GM21515 (cell line): ENCODE measurements at regions not wholly inside any gene's neighbourhood (a gene's known extent, or its start where the extent isn't known, plus 50 kb on each side); places are given as distances from the start of the nearest gene placed in this dataset.
"Not testable (repeated sequence)": the region's sequence is repeated elsewhere in the genome, so short reads cannot be mapped to it uniquely, and the experiment has no call there.

Experiments used
- ATAC-seq: cut with Tn5 transposase; IDR thresholded peaks from one replicate; pipeline ENCODE4 v1.9.1; 2021; ENCODE audit not compliant: unreplicated experiment

DNA sequence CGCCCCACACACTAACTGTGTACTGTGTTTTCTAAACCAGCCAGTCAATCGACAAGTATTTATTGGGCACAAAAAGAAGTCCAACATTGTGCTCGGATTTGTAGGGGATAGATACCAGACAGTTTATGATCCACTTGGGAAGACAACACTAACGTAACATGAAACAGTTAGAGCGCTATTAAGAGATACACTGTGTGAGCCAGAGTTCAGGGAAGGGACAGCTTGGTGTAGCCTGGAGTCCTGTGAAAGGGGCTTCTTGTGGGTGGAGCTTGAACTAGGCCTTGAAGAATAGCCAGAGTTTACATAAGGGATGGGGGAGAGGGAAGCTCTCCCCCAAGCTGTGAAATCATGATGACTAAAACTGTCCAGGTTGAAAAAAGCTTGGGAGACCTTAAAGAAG is 176.4 kb upstream of the TCF4 start:
- no peak for ATAC-seq

DNA sequence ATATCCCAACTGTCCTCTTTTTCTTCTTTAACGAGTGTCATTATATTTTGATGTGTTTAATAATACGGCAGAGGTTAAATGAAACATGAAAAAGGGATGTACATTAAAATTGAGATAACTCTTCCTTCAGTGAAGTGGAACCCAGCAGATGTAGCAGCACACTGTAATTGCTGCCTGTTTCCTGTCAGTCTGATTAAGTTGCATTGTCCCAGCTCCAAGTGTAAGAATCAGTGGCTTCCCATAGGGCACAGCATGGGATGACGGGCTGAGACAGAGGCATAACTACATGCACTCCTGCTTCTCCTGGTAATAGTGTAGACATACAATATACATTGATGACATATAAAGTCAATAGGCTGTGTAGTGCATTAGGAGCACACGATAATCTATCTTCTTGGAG is 175.8 kb upstream of the TCF4 start:
- no peak for ATAC-seq

DNA sequence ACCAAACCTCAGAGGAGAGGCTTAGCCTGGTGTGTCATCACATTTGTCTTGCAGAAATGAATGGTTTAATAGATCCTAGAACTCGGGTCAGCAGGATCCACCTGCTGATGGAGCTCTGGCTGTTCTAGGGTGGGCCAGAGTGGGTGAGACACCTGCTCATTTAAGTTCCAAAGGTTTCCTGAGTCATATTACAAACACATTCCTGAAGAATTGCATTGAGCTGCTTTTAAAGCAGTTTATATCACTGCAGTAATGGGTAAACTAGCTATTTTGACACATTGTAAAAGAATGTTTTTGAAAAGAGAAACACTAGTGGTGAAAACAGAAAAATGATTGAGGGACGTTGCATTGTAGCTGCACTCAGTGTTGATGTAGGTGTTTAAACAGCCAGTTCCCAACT is 175.3 kb upstream of the TCF4 start:
- ATAC-seq = no peak

DNA sequence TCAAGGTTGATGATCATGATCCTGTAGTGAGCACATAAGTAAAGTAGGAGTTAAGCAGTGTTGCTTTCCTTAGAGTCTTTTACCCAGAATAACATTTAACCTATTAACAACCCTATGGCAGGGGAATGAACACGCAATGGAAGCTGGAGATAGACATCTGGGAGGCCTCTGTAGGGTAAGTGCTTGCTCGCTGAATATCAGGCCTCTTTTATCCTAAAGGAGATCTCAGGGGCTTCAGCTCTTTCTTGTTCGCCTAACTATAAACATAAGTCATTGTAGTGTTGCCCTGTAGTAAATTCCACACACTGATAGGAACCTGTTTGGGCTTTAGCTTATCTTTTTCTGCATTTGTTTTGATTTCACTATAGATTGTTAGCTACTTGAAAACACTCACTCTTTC is 174.4 kb upstream of the TCF4 start:
- ATAC-seq = no peak

DNA sequence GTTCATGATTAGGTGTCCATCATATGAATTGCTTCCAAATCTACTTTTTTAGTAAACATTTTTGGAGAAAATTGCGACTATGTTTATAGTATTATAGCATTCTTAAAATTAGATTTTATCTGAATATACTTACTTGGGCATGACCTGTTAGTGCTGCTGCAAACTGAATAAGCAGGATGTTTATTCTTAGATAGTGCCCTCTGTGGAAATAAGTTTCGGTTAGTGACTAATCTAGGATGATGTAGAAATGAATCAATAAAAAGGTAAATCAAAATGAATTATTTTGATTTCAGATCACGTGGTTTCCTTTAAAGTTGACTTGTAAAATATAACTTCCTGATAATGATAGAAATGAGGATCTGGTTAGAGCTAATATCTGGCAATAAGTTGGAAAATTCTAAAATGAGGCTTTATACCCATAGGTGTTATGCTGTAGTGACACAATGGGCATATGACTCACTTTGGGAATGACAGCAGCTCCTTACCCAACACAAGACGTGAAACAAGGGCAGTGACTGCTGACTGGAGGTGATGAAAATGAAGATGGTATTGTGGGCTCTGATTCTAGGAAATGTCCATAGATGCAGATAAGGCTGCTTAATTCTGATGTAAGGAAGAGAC is 165.8 kb upstream of the TCF4 start:
- ATAC-seq = no peak

DNA sequence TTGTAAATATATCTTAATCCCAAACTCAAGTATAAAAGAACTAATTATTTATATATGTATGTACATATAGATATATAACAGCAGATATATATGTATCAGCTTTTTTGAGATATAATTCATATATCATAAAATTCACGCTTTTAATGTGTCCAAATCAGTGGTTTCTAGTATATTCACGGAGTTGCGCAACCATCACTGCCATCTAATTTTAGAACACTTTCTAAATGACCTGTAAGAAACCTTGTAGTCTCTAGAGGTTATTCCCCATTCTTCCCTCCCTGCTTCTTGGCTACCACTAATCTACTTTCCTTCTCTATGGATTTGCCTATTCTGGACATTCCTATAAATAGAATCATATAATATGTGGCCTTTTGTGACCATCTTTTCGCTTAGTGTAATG is 163.5 kb upstream of the TCF4 start:
- no peak for ATAC-seq

DNA sequence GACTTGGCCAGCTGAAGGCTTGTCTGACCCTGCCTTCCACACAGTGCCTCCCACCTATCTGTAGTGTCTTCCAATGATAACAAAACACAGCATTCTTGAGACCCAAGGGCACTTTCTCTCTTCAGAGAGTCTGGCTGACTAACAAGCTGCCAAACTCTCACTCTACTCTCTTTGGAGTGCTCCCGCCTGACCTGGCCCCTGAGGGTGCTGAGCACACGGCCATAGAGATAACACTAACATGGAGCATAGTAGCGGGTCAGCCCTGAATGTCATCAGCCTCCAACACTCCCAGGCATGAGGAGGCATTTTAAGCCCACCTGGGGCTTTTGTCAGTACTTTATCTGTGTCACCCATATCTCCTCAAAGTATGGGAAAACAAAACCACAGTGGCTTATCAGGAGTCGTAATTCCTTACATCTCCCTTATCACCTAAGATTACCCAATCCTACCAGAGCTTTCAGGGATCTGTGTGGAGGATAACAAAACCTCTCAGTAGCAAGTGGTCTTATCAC is 160.3 kb upstream of the TCF4 start:
- no peak for ATAC-seq

DNA sequence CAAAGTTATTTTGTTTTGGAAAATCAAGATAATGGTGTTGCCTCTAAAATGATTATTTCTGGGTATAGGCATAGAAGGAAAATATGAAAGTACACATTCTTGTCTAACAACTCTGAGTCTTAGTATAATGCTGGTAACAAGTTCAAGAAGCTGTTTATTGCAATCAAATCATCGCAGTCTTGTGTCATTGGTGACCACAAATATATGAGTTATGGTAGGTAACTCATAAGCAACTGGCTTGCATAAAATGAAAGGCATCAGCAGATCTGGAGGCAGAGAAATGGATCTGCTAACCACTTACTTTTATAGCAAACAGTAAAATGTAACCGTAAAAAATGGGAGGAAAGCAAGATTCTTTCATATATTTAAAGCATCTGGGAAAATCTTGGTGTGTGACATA is 156.2 kb upstream of the TCF4 start:
- no peak for ATAC-seq

DNA sequence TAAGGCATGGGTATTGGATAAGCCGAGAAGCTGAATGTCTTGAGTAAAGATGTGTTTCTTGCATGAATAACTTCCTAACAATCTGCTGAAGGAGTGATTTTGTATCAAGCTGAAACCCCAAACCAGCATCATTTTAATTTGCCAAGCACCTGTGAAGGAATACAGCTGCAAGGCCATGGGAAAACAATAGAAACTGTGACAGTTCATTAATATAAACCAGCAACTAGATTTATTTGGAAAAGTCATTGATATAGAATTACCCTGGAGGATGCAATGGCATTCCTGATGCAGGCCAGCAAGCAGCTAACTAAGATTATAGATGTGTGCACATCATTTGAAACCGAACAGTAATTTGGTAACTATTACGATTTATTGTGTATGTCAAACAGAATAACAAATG is 155.7 kb upstream of the TCF4 start:
- ATAC-seq = no peak

DNA sequence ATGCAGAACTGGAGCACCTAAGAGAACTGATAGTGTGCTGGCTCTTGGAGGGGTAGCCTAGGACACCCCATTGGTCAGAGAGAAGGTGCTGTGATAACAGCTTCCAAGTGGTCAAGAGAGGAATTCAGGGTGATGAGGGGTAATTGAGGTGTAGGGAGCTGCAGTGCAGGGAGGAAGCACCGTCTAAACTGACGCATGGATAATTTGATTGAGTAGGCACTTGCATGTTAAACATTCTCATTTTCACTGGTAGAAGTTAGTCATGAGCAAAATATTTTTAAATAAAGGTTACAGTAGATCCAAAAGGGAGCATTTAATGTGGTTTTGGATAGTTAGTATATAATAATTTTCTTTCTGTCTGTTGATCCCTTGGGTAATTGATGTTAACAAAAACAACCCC is 155.1 kb upstream of the TCF4 start:
- ATAC-seq = no peak

DNA sequence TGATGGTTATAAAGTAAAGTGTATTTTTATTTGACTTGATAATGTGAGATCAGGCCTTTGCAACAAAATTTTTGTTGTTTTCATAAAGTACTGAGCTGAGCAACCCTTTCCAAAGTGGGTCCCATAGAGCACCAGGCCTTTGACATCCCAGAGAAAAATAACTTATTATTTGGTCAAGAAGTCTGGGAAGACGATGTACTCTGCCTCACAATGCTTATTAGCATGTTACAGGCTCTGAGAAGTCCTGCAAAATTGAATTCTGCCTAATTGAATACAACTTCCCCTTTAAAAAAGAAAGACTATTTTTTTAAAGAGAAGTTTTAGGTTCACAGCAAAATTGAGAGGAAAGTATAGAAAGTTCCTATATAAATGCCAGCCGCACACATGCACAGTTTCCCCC is 151.5 kb upstream of the TCF4 start:
- no peak for ATAC-seq

DNA sequence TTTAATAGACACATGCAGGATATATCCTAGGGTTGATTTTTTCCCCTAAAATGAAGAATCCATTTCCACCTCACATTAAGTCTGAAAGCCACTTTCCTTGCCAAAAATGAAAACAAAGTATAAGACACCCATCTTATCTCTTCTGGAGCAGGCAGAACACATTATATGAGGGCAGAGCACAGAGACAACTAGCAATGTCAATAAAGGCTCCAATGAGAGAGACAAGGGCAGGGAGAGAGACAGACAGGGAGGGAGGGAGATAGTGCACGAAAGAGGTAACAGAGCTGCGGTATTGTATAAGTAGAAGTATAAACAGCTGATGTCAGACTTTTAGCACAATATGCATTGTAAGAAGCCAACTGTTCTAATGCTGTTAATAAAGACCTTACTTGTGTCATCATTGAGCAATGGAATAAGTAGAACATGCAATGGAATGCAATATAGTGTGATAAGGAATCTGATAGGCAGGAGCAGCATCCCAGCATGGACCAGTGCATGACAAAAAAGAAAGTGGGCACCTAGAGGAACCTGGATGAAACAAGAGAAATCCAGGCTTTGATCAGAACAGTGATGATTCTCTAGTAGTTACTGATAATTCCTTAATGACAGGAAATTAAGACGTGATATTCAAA is 150.6 kb upstream of the TCF4 start:
- ATAC-seq = no peak

DNA sequence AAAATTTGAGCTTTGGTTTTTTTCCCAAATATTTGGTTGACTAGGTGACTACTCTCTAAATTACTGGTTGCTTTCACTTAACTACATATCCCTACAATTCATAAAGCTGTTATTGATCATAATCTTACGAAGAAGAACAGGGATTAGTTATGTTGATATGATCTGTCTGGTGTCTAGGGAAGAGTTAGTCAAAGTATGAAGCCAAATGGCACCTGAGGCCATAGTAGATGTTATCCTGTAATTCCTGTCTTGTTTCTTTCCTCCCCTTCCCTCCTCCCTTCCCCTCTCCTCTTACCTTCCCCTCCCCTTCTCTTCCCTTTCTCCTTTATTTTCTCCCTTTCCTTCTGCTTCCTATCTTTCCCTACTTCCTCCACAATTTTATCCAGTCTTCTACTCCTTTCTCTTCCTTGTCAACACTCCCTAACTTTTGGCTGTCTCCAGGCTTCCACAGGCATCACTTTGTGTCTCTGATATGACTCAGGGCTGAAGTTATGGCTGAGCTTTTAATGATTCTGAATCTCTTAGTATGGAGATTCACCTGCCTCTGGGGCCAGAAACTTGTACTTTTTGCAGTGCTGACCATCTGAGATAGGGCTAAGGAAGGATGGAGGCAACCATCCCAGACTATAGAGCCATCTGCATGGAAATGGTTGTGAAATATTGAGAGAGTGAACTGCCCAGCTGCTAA is 149.9 kb upstream of the TCF4 start:
- ATAC-seq = no peak

DNA sequence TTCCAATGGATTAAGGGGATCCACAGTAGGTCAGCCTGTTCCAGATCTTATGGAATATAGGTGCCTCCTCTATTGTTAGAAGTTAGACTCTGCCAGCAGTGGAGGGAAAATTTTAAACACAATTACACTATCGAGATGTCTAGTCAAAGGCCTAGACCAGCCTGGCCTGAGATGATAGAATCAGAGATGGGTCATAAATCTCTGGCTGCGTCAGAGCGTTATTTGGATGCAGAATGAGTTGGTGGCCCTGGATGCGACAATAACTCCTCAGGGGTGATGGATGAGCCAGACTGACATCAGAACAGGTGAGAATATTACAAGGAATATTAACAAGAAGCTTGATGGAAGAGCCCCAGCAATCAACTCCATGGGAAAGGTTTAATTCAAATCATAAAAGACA is 149.3 kb upstream of the TCF4 start:
- ATAC-seq = no peak

DNA sequence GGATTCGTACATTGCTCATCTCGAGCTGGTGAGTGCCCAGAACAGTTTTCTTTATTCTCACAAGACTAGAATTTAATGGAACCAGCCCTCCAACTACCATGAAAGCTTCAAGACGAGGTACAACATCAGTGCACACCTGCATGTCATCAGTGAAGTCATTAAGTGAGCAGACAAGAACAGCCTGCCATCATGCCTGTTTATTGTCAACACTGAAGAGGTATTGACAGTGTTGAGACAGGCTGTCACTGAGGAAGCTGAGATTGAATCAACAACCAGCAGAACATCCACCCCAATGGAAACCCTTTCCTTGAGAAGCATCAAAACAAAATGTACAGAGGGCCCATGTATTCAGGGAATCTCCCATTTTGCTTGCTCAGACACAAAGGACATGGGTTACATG is 148.0 kb upstream of the TCF4 start:
- ATAC-seq = no peak

DNA sequence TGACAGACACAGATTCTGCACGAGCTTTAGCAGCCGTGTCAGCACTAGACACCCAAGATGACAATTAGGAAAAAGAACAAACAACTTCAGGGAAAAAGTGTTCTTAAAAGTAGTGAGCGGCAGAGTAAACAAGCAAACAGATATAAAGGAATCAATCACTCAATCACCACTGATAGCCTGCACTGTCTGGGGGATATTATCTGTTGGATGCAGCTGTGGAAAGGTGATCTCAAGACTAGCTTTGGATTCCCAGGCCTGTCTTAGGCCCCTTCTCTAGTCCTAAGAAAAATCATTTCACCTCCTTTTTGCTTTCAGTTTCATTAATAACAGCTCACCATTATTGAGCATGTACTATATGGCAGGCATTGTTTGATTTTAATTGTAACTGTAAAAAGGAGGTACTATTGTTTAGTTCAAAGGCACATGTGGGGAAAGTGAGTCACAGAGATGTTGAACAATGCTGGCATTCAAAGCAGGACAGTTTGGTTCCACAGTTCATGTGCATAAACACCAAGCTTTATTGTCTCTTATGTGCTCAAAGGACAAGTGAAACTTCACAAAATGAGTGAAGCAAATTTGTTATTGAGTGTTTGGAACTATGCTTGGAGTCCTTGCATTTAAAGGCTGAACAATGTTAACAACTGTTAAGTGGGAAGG is 147.3 kb upstream of the TCF4 start:
- no peak for ATAC-seq

DNA sequence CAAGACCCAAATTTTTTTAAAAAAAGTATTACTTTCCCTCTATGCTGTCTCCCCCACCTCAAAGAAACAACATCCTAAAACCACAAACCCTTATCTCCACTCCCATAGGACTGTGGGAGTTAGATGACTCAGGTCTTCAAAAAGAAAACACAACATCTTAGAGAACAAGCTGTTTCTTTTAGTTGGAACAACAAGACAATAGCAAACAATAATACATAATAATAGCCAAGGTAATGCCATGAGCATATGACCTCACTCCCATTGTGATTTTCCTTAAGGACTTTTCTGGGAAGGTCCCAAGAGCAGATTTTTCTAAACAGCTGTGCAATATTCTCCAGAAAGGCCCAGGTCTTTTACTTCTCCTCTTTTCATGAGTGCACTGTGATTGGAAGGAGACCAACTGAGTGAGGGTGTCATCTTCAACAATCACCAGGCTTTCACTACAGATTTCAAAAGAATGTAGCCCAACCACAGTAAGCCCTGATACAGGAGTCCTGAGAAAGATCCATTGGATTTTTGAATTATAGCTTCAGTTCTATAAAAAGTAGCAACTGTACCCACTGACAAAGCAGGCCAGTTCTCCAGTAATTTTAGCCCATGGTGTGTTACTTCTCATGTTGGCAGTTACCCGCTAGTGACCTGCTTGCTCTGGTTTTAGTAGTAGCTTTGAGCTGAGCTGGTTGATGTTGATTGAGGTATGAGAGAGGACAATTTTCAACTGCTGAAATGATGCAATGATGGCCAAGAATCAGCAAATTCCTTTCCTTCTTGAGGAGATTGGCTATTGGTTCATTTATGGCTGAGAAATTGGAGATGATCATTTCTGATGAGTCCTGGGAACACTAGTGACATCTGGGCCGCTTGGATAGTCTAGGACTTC is 144.5 kb upstream of the TCF4 start:
- no peak for ATAC-seq

DNA sequence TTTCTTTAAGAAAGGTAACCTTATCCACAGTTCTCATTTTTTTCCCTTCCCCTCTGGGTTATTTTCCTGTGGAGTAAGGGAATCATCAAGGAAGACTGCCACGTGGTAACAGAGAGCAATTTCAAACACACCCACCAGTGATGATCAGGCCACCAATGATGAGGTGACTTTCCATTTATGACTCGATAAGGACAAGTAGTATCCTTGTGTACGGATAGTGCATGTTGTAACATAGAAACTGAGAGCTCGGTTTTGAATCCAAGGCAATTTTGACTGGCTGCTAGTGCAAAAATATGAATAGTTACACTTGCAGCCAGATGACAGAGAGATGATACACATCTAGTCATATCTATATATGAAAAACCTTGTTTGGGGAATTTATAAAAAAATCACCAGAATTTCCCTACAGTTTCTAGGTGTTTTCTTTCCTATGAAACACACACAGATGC is 143.6 kb upstream of the TCF4 start:
- ATAC-seq = no peak

DNA sequence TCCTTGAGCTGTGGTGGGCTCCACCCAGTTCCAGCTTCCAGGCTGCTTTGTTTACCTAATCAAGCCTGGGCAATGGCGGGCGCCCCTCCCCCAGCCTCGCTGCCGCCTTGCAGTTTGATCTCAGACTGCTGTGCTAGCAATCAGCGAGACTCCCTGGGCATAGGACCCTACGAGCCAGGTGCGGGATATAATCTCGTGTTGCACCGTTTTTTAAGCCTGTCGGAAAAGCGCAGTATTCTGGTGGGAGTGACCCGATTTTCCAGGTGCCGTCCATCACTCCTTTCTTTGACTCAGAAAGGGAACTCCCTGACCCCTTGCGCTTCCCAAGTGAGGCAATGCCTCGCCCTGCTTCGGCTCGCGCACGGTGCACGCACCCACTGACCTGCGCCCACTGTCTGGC is 133.0 kb upstream of the TCF4 start:
- ATAC-seq = not testable (repeated sequence)

DNA sequence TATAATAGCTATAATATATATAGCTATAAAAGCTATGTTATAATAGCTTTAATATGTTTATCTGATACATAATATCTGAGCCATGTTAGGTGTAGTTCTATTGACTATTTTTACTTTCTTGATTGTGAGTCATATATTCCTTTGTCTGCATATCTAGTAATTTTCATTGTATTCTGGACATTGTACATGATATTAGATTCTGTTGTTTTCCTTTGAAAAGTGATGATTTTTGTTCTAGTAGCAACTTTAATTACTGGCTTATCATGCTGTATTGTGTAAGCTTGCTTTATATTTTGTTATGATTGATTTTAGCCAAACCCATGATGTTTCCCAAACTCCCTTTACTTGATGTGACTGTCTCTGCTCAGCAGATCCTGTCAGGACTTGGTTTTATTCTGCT is 125.7 kb upstream of the TCF4 start:
- no peak for ATAC-seq

DNA sequence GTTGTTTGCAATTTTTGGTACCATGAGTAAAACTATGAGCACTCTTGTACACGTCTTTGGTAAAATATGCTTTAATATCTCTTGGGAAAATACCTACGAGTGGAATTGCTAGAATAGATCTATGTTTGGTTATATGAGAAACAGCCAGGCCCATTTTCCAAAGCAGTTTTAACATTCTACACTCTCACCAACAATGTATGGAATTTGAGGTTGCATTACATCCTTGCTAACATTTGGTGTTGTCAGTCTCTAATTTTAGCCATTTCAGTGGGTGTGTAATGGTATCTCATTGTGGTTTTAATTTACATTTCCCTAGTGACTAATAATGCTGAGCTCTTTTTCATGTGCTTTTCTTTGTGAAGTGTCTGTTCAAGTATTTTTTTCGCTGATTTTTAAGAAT is 118.9 kb upstream of the TCF4 start:
- no peak for ATAC-seq
